Neural cell (in vitro differentiated cells): ENCODE measurements at regions not wholly inside any gene's neighbourhood (a gene's known extent, or its start where the extent isn't known, plus 50 kb on each side); places are given as distances from the start of the nearest gene placed in this dataset.

Source experiments
- H2AFZ ChIP-seq: fragments of 200-600, 300-800 bp; sonication (generic), shearing (Covaris generic); 2 replicates; pipeline ENCODE4 v1.6.0; 2014; ENCODE audit warnings: low read depth, mild to moderate bottlenecking, antibody characterized with exemption, low read length, moderate library complexity
- H3F3A ChIP-seq: fragments of 200-600 bp; shearing (Covaris generic); 2 replicates; pipeline ENCODE4 v1.6.1; 2016; ENCODE audit warnings: mild to moderate bottlenecking, moderate library complexity, mixed read lengths, antibody characterized with exemption, low read length; ENCODE audit not compliant: insufficient read depth, poor library complexity, severe bottlenecking
- H3K27ac ChIP-seq: fragments of 200-600, 300-800 bp; sonication (generic), shearing (Covaris generic); 2 replicates; pipeline ENCODE4 v1.5.1; 2014; ENCODE audit warnings: mild to moderate bottlenecking, low read length, moderate library complexity
- H3K27me3 ChIP-seq: fragments of 300-800, 200-600 bp; sonication (generic), shearing (Covaris generic); 2 replicates; pipeline ENCODE4 v1.6.0; 2014; ENCODE audit warnings: mild to moderate bottlenecking, low read depth, low read length, moderate library complexity; ENCODE audit not compliant: insufficient read depth
- H3K36me3 ChIP-seq: fragments of 300-800, 200-600 bp; sonication (generic), shearing (Covaris generic); 2 replicates; pipeline ENCODE4 v1.5.1; 2014; ENCODE audit warnings: mild to moderate bottlenecking, antibody characterized with exemption, low read length, moderate library complexity; ENCODE audit not compliant: insufficient read depth
- H3K4me2 ChIP-seq: fragments of 300-800, 200-600 bp; sonication (generic), shearing (Covaris generic); 2 replicates; pipeline ENCODE4 v1.6.0; 2014; ENCODE audit warnings: mild to moderate bottlenecking, low read length
- H3K4me3 ChIP-seq: fragments of 300-800, 200-600 bp; sonication (generic), shearing (Covaris generic); 2 replicates; pipeline ENCODE4 v1.5.1; 2014; ENCODE audit warnings: mild to moderate bottlenecking, low read length, moderate library complexity
- H3K79me2 ChIP-seq: fragments of 200-600 bp; shearing (Covaris generic); replicated peaks from 2 replicates; pipeline ENCODE4 v1.6.0; 2014; ENCODE audit warnings: mild to moderate bottlenecking, low read length, moderate library complexity; ENCODE audit not compliant: insufficient read depth
- H3K9ac ChIP-seq: fragments of 300-800, 200-600 bp; sonication (generic), shearing (Covaris generic); 2 replicates; pipeline ENCODE4 v1.6.1; 2016; ENCODE audit warnings: mild to moderate bottlenecking, low read length, mixed read lengths
- H3K9me2 ChIP-seq: fragments of 200-600 bp; shearing (Covaris generic); 2 replicates; pipeline ENCODE4 v1.6.1; 2016; ENCODE audit warnings: mild to moderate bottlenecking, low read length, mixed read lengths; ENCODE audit not compliant: insufficient read depth
- H3K9me3 ChIP-seq: fragments of 200-600, 300-800 bp; sonication (generic), shearing (Covaris generic); 2 replicates; pipeline ENCODE4 v1.6.1; 2016; ENCODE audit warnings: mild to moderate bottlenecking, mixed run types, low read length, moderate library complexity, mixed read lengths
- H4K20me1 ChIP-seq: fragments of 200-600 bp; shearing (Covaris generic); 2 replicates; pipeline ENCODE4 v1.6.1; 2016; ENCODE audit warnings: mild to moderate bottlenecking, mixed run types; ENCODE audit not compliant: insufficient read depth
- CTCF ChIP-seq: fragments of 450-650 bp; IDR thresholded peaks from 2 replicates; pipeline ENCODE4 v1.5.1; 2014; ENCODE audit warnings: antibody characterized with exemption, mild to moderate bottlenecking, moderate library complexity; ENCODE audit not compliant: poor library complexity, severe bottlenecking
- EP300 ChIP-seq: fragments of 450-650 bp; conservative IDR thresholded peaks from 2 replicates; pipeline ENCODE4 v1.6.1; 2014; ENCODE audit warnings: antibody characterized with exemption, mild to moderate bottlenecking, moderate library complexity; ENCODE audit not compliant: poor library complexity, severe bottlenecking
- EZH2 ChIP-seq: fragments of 200-600, 300-800 bp; shearing (Covaris generic), sonication (generic); IDR thresholded peaks from 2 replicates; pipeline ENCODE4 v1.6.1; 2014; ENCODE audit warnings: antibody characterized with exemption, low read length, borderline replicate concordance, mild to moderate bottlenecking; ENCODE audit not compliant: insufficient read depth, poor library complexity, severe bottlenecking
- MXI1 ChIP-seq: fragments of 450-650 bp; conservative IDR thresholded peaks from 2 replicates; pipeline ENCODE4 v1.6.1; 2014; ENCODE audit warnings: antibody characterized with exemption, mild to moderate bottlenecking; ENCODE audit not compliant: poor library complexity, severe bottlenecking
- POLR2AphosphoS5 ChIP-seq: IDR thresholded peaks from 2 replicates; pipeline ENCODE4 v1.6.1; 2012
- RAD21 ChIP-seq: fragments of 450-650 bp; conservative IDR thresholded peaks from 2 replicates; pipeline ENCODE4 v1.6.1; 2014; ENCODE audit warnings: antibody characterized with exemption, mild to moderate bottlenecking, moderate library complexity
- SMC3 ChIP-seq: fragments of 450-650 bp; conservative IDR thresholded peaks from 2 replicates; pipeline ENCODE4 v1.6.1; 2014; ENCODE audit warnings: antibody characterized with exemption, mild to moderate bottlenecking, moderate library complexity; ENCODE audit not compliant: poor library complexity
- TAF1 ChIP-seq: IDR thresholded peaks from 2 replicates; pipeline ENCODE4 v1.6.1; 2012; ENCODE audit warnings: low read depth
- TF ChIP-seq, protein P1 (sequence below): IDR thresholded peaks from 2 replicates; pipeline ENCODE4 v1.6.1; 2012; ENCODE audit warnings: borderline replicate concordance

GRCh38 chr13:68608147-68608546, 1378.0 kb upstream of the PCDH9 start:
- H3K27ac ChIP-seq: no peak overlapping the region
- no peaks in the 10 kb centered on the region for H3K36me3 ChIP-seq
- no peaks in the 10 kb centered on the region for H3F3A ChIP-seq
- TF ChIP-seq EZH2 (no peak), CTCF (no peak), RAD21 (no peak), MXI1 (no peak)
- H3K27me3 ChIP-seq: no peaks in the 10 kb centered on the region
- no peak overlapping the region for H3K4me3 ChIP-seq
- H3K79me2 ChIP-seq: no peaks in the 10 kb centered on the region
- H4K20me1 ChIP-seq: no peaks in the 10 kb centered on the region
- H3K9me3 ChIP-seq: no peaks in the 10 kb centered on the region
- H2AFZ ChIP-seq: no peak overlapping the region
- H3K4me2 ChIP-seq: no peak overlapping the region
- no peaks in the 10 kb centered on the region for H3K9me2 ChIP-seq
- no peak overlapping the region for H3K9ac ChIP-seq

DNA sequence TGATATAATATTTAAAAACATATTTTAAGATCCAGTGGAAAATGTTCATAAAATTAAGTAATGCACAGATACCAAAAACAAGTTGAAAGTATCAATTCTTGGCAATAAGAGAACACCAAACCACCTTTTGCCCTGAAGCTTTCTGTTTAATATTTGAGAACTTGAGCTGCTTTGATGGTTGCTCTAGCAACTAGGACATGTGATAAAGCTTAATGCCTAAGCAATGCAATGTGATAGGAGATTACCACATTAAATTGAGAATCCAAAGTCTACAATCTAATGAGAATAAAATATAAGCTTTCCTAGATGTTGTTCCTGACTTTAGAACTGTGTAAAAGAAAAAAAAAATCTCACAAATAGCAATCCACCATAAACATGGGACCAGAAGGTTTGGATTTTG, 1367.5 kb upstream of the PCDH9 start:
- no peaks in the 10 kb centered on the region for H3F3A ChIP-seq
- no peak overlapping the region for H3K27ac ChIP-seq
- H3K9me3 ChIP-seq: no peaks in the 10 kb centered on the region
- no peaks in the 10 kb centered on the region for H3K27me3 ChIP-seq
- no peak for TF ChIP-seq MXI1
- TF ChIP-seq, protein P1, sequence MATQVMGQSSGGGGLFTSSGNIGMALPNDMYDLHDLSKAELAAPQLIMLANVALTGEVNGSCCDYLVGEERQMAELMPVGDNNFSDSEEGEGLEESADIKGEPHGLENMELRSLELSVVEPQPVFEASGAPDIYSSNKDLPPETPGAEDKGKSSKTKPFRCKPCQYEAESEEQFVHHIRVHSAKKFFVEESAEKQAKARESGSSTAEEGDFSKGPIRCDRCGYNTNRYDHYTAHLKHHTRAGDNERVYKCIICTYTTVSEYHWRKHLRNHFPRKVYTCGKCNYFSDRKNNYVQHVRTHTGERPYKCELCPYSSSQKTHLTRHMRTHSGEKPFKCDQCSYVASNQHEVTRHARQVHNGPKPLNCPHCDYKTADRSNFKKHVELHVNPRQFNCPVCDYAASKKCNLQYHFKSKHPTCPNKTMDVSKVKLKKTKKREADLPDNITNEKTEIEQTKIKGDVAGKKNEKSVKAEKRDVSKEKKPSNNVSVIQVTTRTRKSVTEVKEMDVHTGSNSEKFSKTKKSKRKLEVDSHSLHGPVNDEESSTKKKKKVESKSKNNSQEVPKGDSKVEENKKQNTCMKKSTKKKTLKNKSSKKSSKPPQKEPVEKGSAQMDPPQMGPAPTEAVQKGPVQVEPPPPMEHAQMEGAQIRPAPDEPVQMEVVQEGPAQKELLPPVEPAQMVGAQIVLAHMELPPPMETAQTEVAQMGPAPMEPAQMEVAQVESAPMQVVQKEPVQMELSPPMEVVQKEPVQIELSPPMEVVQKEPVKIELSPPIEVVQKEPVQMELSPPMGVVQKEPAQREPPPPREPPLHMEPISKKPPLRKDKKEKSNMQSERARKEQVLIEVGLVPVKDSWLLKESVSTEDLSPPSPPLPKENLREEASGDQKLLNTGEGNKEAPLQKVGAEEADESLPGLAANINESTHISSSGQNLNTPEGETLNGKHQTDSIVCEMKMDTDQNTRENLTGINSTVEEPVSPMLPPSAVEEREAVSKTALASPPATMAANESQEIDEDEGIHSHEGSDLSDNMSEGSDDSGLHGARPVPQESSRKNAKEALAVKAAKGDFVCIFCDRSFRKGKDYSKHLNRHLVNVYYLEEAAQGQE: no peak
- H3K9me2 ChIP-seq: no peaks in the 10 kb centered on the region
- H3K9ac ChIP-seq: no peak overlapping the region
- H3K4me3 ChIP-seq: no peak overlapping the region
- no peak overlapping the region for H2AFZ ChIP-seq
- H3K36me3 ChIP-seq: no peaks in the 10 kb centered on the region
- no peaks in the 10 kb centered on the region for H4K20me1 ChIP-seq
- H3K4me2 ChIP-seq: no peak overlapping the region
- no peaks in the 10 kb centered on the region for H3K79me2 ChIP-seq

DNA sequence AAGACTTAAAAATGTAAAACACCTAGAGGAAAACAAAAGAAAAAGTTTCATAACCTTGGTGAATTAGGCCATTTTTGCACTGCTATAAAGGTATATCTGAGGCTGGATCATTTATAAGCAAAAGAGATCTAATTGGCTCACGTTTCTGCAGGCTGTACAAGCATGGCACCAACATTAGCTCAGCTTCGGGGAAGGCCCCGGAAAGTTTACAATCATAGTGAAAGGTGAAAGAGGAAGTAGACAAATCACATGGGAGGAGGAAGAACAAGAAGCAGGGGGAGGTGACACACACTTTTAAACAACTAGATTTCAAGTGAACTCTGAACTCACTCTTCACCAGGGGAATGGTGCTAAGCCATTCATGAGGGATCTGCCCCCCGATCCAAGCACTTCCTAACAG, 1358.5 kb upstream of the PCDH9 start:
- H3K36me3 ChIP-seq: no peaks in the 10 kb centered on the region
- no peak overlapping the region for H2AFZ ChIP-seq
- no peak overlapping the region for H3K27ac ChIP-seq
- TF ChIP-seq TAF1: no peak
- no peak for TF ChIP-seq POLR2AphosphoS5
- TF ChIP-seq EZH2: no peak
- TF ChIP-seq MXI1: no peak
- no peak for TF ChIP-seq EP300
- TF ChIP-seq, protein P1: no peak
- TF ChIP-seq CTCF: no peak
- no peak for TF ChIP-seq RAD21
- TF ChIP-seq SMC3: no peak
- no peaks in the 10 kb centered on the region for H3K27me3 ChIP-seq
- H3K4me2 ChIP-seq: no peak overlapping the region
- no peaks in the 10 kb centered on the region for H4K20me1 ChIP-seq
- H3F3A ChIP-seq: no peaks in the 10 kb centered on the region
- H3K9ac ChIP-seq: no peak overlapping the region
- no peaks in the 10 kb centered on the region for H3K9me2 ChIP-seq
- no peak overlapping the region for H3K4me3 ChIP-seq
- H3K9me3 ChIP-seq: no peaks in the 10 kb centered on the region
- H3K79me2 ChIP-seq: no peaks in the 10 kb centered on the region
